SK-N-MC (cell line): ENCODE measurements at regions not wholly inside any gene's neighbourhood (a gene's known extent, or its start where the extent isn't known, plus 50 kb on each side); places are given as distances from the start of the nearest gene placed in this dataset.

ENCODE experiments used
- EZH2 ChIP-seq: fragments of 200-600 bp; sonication (generic); IDR thresholded peaks from one replicate; pipeline ENCODE4 v1.6.1; 2017; ENCODE audit warnings: antibody characterized with exemption
- FOXP2 ChIP-seq: optimal IDR thresholded peaks from 2 replicates; pipeline ENCODE3; 2011; ENCODE audit warnings: mild to moderate bottlenecking, moderate library complexity; ENCODE audit not compliant: insufficient read depth; ENCODE audit errors: extremely low read length, control extremely low read depth
- POLR2AphosphoS5 ChIP-seq: IDR thresholded peaks from 2 replicates; pipeline ENCODE4 v1.6.1; 2012; ENCODE audit warnings: mild to moderate bottlenecking, low read depth, low read length, borderline replicate concordance

DNA sequence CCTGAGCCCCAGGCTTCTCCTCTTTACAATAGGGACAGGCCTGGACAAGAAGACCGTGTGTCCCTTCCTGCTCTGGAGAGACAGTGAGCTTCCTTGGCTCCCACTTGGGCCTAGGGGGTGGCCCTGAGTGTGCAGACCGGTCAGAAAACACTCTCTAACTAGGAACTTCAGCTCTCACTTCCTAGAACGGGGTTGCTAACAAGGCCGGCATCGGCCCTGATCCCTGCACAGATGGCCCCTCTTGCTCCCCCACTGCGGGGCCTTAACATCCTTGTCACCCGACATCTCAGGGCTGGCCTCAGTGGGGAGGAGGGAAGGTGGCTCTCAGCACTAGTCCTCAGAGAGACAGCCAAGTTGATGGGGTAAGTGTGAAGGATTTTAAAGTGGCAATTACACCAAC, 406.9 kb downstream of the CTTN start:
- TF ChIP-seq EZH2 (no peak), POLR2AphosphoS5 (no peak), FOXP2 (no peak)
